ENCODE measurements at regions not wholly inside any gene's neighbourhood (a gene's known extent, or its start where the extent isn't known, plus 50 kb on each side); places are given as distances from the start of the nearest gene placed in this dataset.

DNA sequence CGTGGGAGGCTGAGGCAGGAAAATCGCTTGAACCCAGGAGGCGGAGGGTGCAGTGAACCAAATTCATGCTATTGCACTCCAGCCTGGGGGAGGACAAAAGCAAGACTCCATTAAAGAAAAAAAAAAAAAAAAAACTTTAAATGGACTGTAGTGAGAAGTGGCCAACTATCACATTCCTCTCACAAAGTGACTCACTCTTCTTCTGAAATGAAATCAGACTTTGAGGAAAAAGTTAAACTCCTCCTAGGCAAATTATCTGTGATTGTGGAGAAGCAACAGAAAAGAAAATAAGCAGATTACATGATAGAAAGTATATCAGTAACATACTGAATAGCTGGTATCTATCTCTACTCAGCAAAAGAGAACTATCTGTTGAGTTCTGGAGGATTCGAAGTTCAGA, 234.3 kb upstream of the PHF14 start:
- Histone ChIP-seq H3K9me3 (replicated peaks) (peaks cover 7% of the 10 kb centered on the region), H3K27ac (replicated peaks) (no peak overlapping the region), H3K36me3 (no peaks in the 10 kb centered on the region), H3K4me1 (no peaks in the 10 kb centered on the region), H3K4me3 (no peak overlapping the region), H3K27me3 (ENCODE audit: low read depth) (no peaks in the 10 kb centered on the region)
- TF ChIP-seq, protein P1, sequence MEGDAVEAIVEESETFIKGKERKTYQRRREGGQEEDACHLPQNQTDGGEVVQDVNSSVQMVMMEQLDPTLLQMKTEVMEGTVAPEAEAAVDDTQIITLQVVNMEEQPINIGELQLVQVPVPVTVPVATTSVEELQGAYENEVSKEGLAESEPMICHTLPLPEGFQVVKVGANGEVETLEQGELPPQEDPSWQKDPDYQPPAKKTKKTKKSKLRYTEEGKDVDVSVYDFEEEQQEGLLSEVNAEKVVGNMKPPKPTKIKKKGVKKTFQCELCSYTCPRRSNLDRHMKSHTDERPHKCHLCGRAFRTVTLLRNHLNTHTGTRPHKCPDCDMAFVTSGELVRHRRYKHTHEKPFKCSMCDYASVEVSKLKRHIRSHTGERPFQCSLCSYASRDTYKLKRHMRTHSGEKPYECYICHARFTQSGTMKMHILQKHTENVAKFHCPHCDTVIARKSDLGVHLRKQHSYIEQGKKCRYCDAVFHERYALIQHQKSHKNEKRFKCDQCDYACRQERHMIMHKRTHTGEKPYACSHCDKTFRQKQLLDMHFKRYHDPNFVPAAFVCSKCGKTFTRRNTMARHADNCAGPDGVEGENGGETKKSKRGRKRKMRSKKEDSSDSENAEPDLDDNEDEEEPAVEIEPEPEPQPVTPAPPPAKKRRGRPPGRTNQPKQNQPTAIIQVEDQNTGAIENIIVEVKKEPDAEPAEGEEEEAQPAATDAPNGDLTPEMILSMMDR (IDR thresholded peaks at IDR 0.05; ENCODE audit: borderline replicate concordance): no peak
- DNase-seq: no peak
- intact Hi-C loops (cut with micrococcal nuclease): no loop called here

DNA sequence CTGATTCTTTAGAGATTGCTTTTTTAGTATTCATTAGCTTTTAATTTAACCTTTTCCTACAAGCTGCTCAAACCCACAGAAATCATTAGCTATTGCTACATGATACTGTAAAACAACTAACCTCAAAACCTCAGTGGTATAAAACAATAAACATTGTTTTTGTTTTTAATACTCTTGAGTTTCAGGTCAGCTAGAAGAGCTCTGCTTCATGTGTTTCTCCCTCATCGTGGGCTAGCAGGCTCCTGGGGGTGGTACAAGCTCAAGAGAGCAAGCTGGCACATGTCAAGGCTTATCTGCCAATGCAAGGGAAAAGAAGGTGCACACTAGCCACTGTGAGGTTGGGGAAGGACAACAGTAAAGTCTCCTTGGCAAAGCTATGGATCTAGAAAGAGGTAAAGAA, 232.9 kb upstream of the PHF14 start:
- H3K27ac ChIP-seq (replicated peaks): no peak overlapping the region
- H3K27me3 ChIP-seq (ENCODE audit: low read depth): no peaks in the 10 kb centered on the region
- H3K4me3 ChIP-seq: no peak overlapping the region
- TF ChIP-seq, protein P1 (IDR thresholded peaks at IDR 0.05; ENCODE audit: borderline replicate concordance): no peak
- H3K9me3 ChIP-seq (replicated peaks): peaks cover 12% of the 10 kb centered on the region
- H3K4me1 ChIP-seq: no peaks in the 10 kb centered on the region
- no peaks in the 10 kb centered on the region for H3K36me3 ChIP-seq
- intact Hi-C loops (cut with micrococcal nuclease): no loop called here
- no peak for DNase-seq

DNA sequence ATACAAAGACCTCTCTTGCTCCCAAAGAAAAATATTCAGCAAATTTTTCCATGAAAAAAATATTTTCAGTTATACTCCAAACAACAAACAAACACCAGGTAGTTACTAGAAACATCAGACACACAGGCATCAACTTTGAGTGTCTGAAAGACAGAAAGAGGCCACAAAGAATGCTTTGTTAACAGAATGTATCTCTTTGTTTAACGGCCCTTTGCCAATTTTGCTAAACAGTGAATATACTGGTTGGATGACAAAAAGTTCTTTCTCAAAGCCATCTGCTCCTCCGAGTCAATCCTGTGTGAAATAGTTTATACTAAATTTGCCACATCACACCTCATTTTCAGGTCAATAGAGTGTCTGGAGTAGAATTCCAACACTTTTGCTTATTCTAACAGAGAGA, 216.7 kb upstream of the PHF14 start:
- DNase-seq: no peak
- intact Hi-C loops (cut with micrococcal nuclease): no loop called here
- H3K4me1 ChIP-seq: no peaks in the 10 kb centered on the region
- H3K27me3 ChIP-seq (ENCODE audit: low read depth): no peaks in the 10 kb centered on the region
- no peak overlapping the region for H3K27ac ChIP-seq (replicated peaks)
- TF ChIP-seq, protein P1 (IDR thresholded peaks at IDR 0.05; ENCODE audit: borderline replicate concordance): no peak
- no peaks in the 10 kb centered on the region for H3K36me3 ChIP-seq
- peaks cover 64% of the 10 kb centered on the region for H3K9me3 ChIP-seq (replicated peaks)
- no peak overlapping the region for H3K4me3 ChIP-seq

DNA sequence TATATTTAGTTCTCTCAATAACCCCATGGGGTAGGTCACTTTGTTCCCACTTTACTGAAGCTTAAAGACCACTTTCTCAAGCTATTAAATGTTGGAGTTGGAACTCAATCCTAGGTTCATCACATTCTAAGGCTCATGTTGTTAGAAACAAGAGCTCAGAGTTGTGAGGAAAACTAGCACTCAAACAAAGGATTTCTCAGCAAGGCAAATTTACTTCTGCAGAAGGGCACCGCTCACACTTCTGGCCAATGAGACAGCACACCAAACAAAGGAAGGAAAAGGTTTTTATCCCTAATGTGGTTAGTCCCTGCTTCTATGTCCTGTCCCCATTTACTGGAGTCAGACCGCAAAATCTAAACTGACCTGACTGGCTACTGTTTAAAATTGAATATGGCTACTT, 214.6 kb upstream of the PHF14 start:
- DNase-seq: no peak
- Histone ChIP-seq H3K27ac (replicated peaks) (no peak overlapping the region), H3K27me3 (ENCODE audit: low read depth) (no peaks in the 10 kb centered on the region), H3K36me3 (no peaks in the 10 kb centered on the region), H3K4me1 (no peaks in the 10 kb centered on the region), H3K4me3 (no peak overlapping the region), H3K9me3 (replicated peaks) (peaks cover 44% of the 10 kb centered on the region)
- TF ChIP-seq, protein P1 (IDR thresholded peaks at IDR 0.05; ENCODE audit: borderline replicate concordance): no peak
- intact Hi-C loops (cut with micrococcal nuclease): no loop called here

DNA sequence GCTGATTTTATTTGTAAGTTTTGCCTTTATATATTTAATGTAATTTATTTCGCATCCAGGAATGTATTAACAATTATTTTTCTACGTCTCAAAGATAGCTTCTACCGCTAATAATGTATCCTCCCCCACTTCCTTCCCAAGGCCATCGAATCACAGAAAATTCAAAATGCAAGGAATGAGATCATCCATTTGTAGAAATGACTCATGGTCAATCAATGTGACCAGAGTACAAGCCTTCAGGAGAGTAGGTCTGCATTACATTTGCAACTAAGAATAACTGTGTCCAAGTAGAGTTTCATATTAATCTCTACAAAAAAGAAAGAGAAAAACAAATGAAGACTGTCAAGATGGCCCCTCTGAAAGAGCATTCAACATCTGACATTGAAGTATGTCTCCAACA, 205.9 kb upstream of the PHF14 start:
- Histone ChIP-seq H3K36me3 (no peaks in the 10 kb centered on the region), H3K9me3 (replicated peaks) (peaks cover 8% of the 10 kb centered on the region), H3K4me3 (no peak overlapping the region), H3K27ac (replicated peaks) (no peak overlapping the region), H3K27me3 (ENCODE audit: low read depth) (no peaks in the 10 kb centered on the region), H3K4me1 (no peaks in the 10 kb centered on the region)
- DNase-seq: no peak
- intact Hi-C loops (cut with micrococcal nuclease): no loop called here
- TF ChIP-seq, protein P1 (IDR thresholded peaks at IDR 0.05; ENCODE audit: borderline replicate concordance): no peak

DNA sequence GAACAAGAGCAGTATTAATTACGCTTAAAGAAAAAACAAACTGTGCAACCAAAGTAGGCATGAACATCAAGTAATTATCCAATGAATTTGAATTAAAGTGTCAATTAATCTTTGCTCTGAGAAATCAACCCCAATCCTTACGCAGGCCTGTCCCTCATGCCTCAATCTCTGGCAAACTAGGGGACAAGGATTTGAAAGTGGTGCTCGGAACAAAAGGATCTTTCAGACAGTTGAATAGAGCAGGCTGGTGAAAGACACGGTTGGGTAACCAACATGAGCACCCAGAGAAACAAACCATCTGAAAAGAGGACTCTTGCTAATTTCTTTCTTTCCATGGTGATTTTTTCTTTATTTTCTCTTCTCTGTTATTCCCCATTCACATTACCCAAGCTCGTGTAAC, 203.5 kb upstream of the PHF14 start:
- H3K4me3 ChIP-seq: no peak overlapping the region
- no peaks in the 10 kb centered on the region for H3K4me1 ChIP-seq
- no peak overlapping the region for H3K27ac ChIP-seq (replicated peaks)
- H3K27me3 ChIP-seq (ENCODE audit: low read depth): no peaks in the 10 kb centered on the region
- H3K36me3 ChIP-seq: no peaks in the 10 kb centered on the region
- H3K9me3 ChIP-seq (replicated peaks): peaks cover 8% of the 10 kb centered on the region
- intact Hi-C loops (cut with micrococcal nuclease): no loop called here
- TF ChIP-seq, protein P1 (IDR thresholded peaks at IDR 0.05; ENCODE audit: borderline replicate concordance): no peak
- DNase-seq: no peak

All from left ventricle myocardium inferior (tissue), 1 donor.